Ammon's horn (tissue), 1 donor: ENCODE measurements at regions not wholly inside any gene's neighbourhood (a gene's known extent, or its start where the extent isn't known, plus 50 kb on each side); places are given as distances from the start of the nearest gene placed in this dataset.

Source experiments
- DNase-seq: peaks from one replicate; pipeline ENCODE4 v3.0.0-alpha.2; 2016; ENCODE audit warnings: low spot score

- peak; percentile 60 for DNase-seq
Measured at GRCh38 chr2:43171789-43172188, 54.6 kb downstream of the ZFP36L2 start.

GRCh38 chr2:43170405-43171105, 55.9 kb downstream of the ZFP36L2 start:
- DNase-seq: no peak

- no peak for DNase-seq
Measured at GRCh38 chr2:43169987-43170386, 56.4 kb downstream of the ZFP36L2 start.

- no peak for DNase-seq
Measured at GRCh38 chr2:43169099-43169945, 57.1 kb downstream of the ZFP36L2 start.

GRCh38 chr2:43168016-43168369, 58.4 kb downstream of the ZFP36L2 start:
- DNase-seq: no peak

- DNase-seq: no peak
Measured at GRCh38 chr2:43165378-43166069, 60.9 kb downstream of the ZFP36L2 start.

- DNase-seq: no peak
Measured at GRCh38 chr2:43164686-43165085, 61.7 kb downstream of the ZFP36L2 start.

GRCh38 chr2:43163584-43164270, 62.7 kb downstream of the ZFP36L2 start:
- DNase-seq: no peak

- DNase-seq: no peak
Measured at GRCh38 chr2:43162511-43162776, 64.0 kb downstream of the ZFP36L2 start.

GRCh38 chr2:43161650-43162510, 64.5 kb downstream of the ZFP36L2 start:
- DNase-seq: no peak

- DNase-seq: no peak
Measured at GRCh38 chr2:43160778-43161177, 65.6 kb downstream of the ZFP36L2 start.

GRCh38 chr2:43159797-43160196, 66.6 kb downstream of the ZFP36L2 start:
- no peak for DNase-seq

GRCh38 chr2:43158259-43158880, 68.0 kb downstream of the ZFP36L2 start:
- DNase-seq: peak; percentile 54

- no peak for DNase-seq
Measured at GRCh38 chr2:43157506-43158246, 68.7 kb downstream of the ZFP36L2 start.

- DNase-seq: no peak
Measured at GRCh38 chr2:43155851-43156411, 70.5 kb downstream of the ZFP36L2 start.

GRCh38 chr2:43154685-43155084, 71.7 kb downstream of the ZFP36L2 start:
- DNase-seq: no peak

GRCh38 chr2:43152741-43153647, 73.4 kb downstream of the ZFP36L2 start:
- no peak for DNase-seq

- no peak for DNase-seq
Measured at GRCh38 chr2:43152186-43152585, 74.2 kb downstream of the ZFP36L2 start.
